GM12878 (cell line): ENCODE measurements at regions not wholly inside any gene's neighbourhood (a gene's known extent, or its start where the extent isn't known, plus 50 kb on each side); places are given as distances from the start of the nearest gene placed in this dataset.

Source experiments
- ATAC-seq: fragments of 200-7000 bp; cut with Tn5 transposase; 3 replicates; pipeline ENCODE4 v1.9.1; 2020; ENCODE audit warnings: mild to moderate bottlenecking, moderate library complexity
- BruUV-seq: library from RNA; stranded (reverse); fragments of 400-500 nt; replicated peaks from 2 replicates; lab custom pipeline; 2021; lab: Mats Ljungman, UMichigan
- CTCF ChIA-PET: fragments of 300-600 bp; sonication (Branson Sonifier 250); formaldehyde crosslinking; extraction: SDS; loops from one replicate; lab custom pipeline; 2021; ENCODE audit warnings: inconsistent platforms; lab: Yijun Ruan, JAX
- POLR2A ChIA-PET: fragments of 350-600 bp; formaldehyde crosslinking; extraction: SDS; loops from one replicate; lab custom pipeline; 2021; ENCODE audit warnings: inconsistent platforms; lab: Charles Lee
- RAD21 ChIA-PET: fragments of 300-600 bp; sonication (Branson Sonifier 250); formaldehyde crosslinking; loops from one replicate; lab custom pipeline; 2023; ENCODE audit warnings: antibody characterized with exemption; ENCODE audit not compliant: unreplicated experiment; lab: Charles Lee
- SMC1A ChIA-PET: fragments of 300-600 bp; sonication (Branson Sonifier 250); formaldehyde crosslinking; loops from one replicate; lab custom pipeline; 2023; ENCODE audit not compliant: unreplicated experiment, uncharacterized antibody; lab: Charles Lee
- DNase-seq: peaks from one replicate; pipeline ENCODE4 v3.0.0-alpha.2; 2011; ENCODE audit warnings: low read depth, low spot score
- FAIRE-seq: peaks from 3 replicates; lab custom pipeline; 2011; peaks lifted over from hg19 to GRCh38; lab: Jason Lieb, UNC
- H2AFZ ChIP-seq: 2 replicates; pipeline ENCODE4 v1.6.0; 2011; ENCODE audit warnings: low read depth, low read length, control low read depth; ENCODE audit not compliant: control insufficient read depth
- H3K27ac ChIP-seq: 2 replicates; pipeline ENCODE4 v1.5.1; 2011; ENCODE audit warnings: control low read depth; ENCODE audit not compliant: control insufficient read depth, insufficient read depth
- H3K27me3 ChIP-seq, 2 experiments: replicated peaks in 1 of 2; 2 replicates each; pipeline versions ENCODE4 v1.6.0 to v1.6.1; 2011; ENCODE audit warnings: low read length in 1 of 2; ENCODE audit not compliant: control insufficient read depth in 2 of 2, insufficient read depth in 2 of 2
- H3K36me3 ChIP-seq, 2 experiments: 2 replicates each; pipeline ENCODE4 v1.5.1; 2011; ENCODE audit warnings: low read length in 1 of 2; ENCODE audit not compliant: control insufficient read depth in 2 of 2, insufficient read depth in 2 of 2
- H3K4me1 ChIP-seq: 2 replicates; pipeline ENCODE4 v1.6.1; 2011; ENCODE audit warnings: mild to moderate bottlenecking, low read length, moderate library complexity, mixed read lengths; ENCODE audit not compliant: control insufficient read depth, insufficient read depth
- H3K4me2 ChIP-seq: 2 replicates; pipeline ENCODE4 v1.6.0; 2011; ENCODE audit warnings: control low read depth; ENCODE audit not compliant: control insufficient read depth, insufficient read depth
- H3K4me3 ChIP-seq: fragments of 200-600 bp; sonication (generic); 2 replicates; pipeline ENCODE4 v1.5.1; 2016
- H3K79me2 ChIP-seq: 2 replicates; pipeline ENCODE4 v1.6.0; 2011; ENCODE audit warnings: low read length; ENCODE audit not compliant: control insufficient read depth, insufficient read depth
- H3K9ac ChIP-seq: 2 replicates; pipeline ENCODE4 v1.8.0; 2011; ENCODE audit warnings: low read length, control low read depth, mixed read lengths; ENCODE audit not compliant: control insufficient read depth, insufficient read depth
- H3K9me3 ChIP-seq: replicated peaks from 3 replicates; pipeline ENCODE4 v1.5.1; 2011; ENCODE audit warnings: mild to moderate bottlenecking, low read length; ENCODE audit not compliant: control insufficient read depth, insufficient read depth
- H4K20me1 ChIP-seq: 2 replicates; pipeline ENCODE4 v1.6.0; 2011; ENCODE audit not compliant: control insufficient read depth, insufficient read depth
- BCL11A ChIP-seq: IDR thresholded peaks from 2 replicates; pipeline ENCODE4 v1.6.1; 2011; ENCODE audit warnings: low read depth, low read length
- BCL3 ChIP-seq: IDR thresholded peaks from 2 replicates; pipeline ENCODE4 v1.6.1; 2011; ENCODE audit warnings: borderline replicate concordance, low read depth, mild to moderate bottlenecking, moderate library complexity, low read length; ENCODE audit not compliant: insufficient read depth, poor library complexity, severe bottlenecking
- CBX5 ChIP-seq: sonication (generic); IDR thresholded peaks from 2 replicates; pipeline ENCODE4 v1.6.1; 2016; ENCODE audit warnings: low read depth, moderate library complexity, mild to moderate bottlenecking, inconsistent platforms
- E4F1 ChIP-seq: fragments of 450-650 bp; IDR thresholded peaks from 2 replicates; pipeline ENCODE4 v1.6.1; 2018; ENCODE audit warnings: borderline replicate concordance, mild to moderate bottlenecking; ENCODE audit not compliant: partially characterized antibody
- KLF5 ChIP-seq: fragments of 450-650 bp; IDR thresholded peaks from 2 replicates; pipeline ENCODE4 v1.6.1; 2014; ENCODE audit warnings: mild to moderate bottlenecking; ENCODE audit not compliant: partially characterized antibody
- MEF2A ChIP-seq: IDR thresholded peaks from 2 replicates; pipeline ENCODE4 v1.6.1; 2011; ENCODE audit warnings: low read depth, mild to moderate bottlenecking, low read length, moderate library complexity; ENCODE audit not compliant: insufficient read depth
- MYB ChIP-seq: fragments of 150-350 bp; IDR thresholded peaks from 2 replicates; pipeline ENCODE4 v1.6.1; 2014; ENCODE audit warnings: mild to moderate bottlenecking, low read depth, low read length, borderline replicate concordance
- RB1 ChIP-seq: fragments of 450-650 bp; formaldehyde crosslinking; IDR thresholded peaks from 2 replicates; pipeline ENCODE4 v1.6.1; 2017; ENCODE audit warnings: mild to moderate bottlenecking, borderline replicate concordance
- RELA ChIP-seq: fragments of 450-650 bp; IDR thresholded peaks from 2 replicates; pipeline ENCODE4 v1.8.0; 2014; ENCODE audit warnings: borderline replicate concordance; ENCODE audit not compliant: partially characterized antibody
- WGBS: methylation state at CpG from one replicate; pipeline ENCODE4 v1.1.6; 2016; ENCODE audit warnings: low lambda C conversion rate; ENCODE audit not compliant: insufficient replicate concordance, insufficient coverage; ENCODE audit errors: missing lambda C conversion rate; 5-methylcytosine and 5-hydroxymethylcytosine counted together
- in situ Hi-C: fragments of 300-500 bp; cut with MboI; formaldehyde crosslinking; loops from 9 replicates; pipeline ENCODE4 v1.14.3; 2018; ENCODE audit warnings: mixed read lengths
- intact Hi-C: fragments of 100-400 bp; cut with micrococcal nuclease; formaldehyde crosslinking; loops from one replicate; pipeline ENCODE4 v1.14.2; 2022; ENCODE audit not compliant: unreplicated experiment

- 32% methylated on average over 18 of the region's 18 CpGs for WGBS
- no TSS peak for BruUV-seq
- Histone ChIP-seq H4K20me1 (no peaks in the 10 kb centered on the region), H3K9ac (no peak overlapping the region), H3K79me2 (no peaks in the 10 kb centered on the region), H3K27ac (no peak overlapping the region), H3K36me3 (no peaks in the 10 kb centered on the region), H3K4me1 (no peaks in the 10 kb centered on the region), H3K4me3 (no peak overlapping the region), H2AFZ (no peak overlapping the region), H3K9me3 (no peaks in the 10 kb centered on the region; the same call in 2 of the 3 replicates), H3K4me2 (no peak overlapping the region)
- in situ Hi-C loops (loop anchor here (25.0 kb wide), 1 partner anchor 421 kb away; no protein-coding TSS in a partner anchor), intact Hi-C loops (no loop called here)
- ChIA-PET POLR2A (no interaction called here), CTCF (no interaction called here), RAD21 (no interaction called here), SMC1A (no interaction called here)
- DNase-seq (no peak), FAIRE-seq (no peak)
- TF ChIP-seq MEF2A = no peak
- no peak for TF ChIP-seq E4F1
- TF ChIP-seq KLF5 = no peak
- TF ChIP-seq CBX5 = no peak
- TF ChIP-seq MYB = no peak
- TF ChIP-seq BCL3 = no peak
- TF ChIP-seq BCL11A = no peak
- TF ChIP-seq RB1 = no peak
- TF ChIP-seq RELA = no peak
- TF ChIP-seq, all 136 proteins: peak for 0
- ATAC-seq = no peak
- no peaks in the 10 kb centered on the region for H3K27me3 ChIP-seq
Observed at GRCh38 chr18:78540636-78541529, 438.7 kb upstream of the SALL3 start.
